HG02981 (cell line): ENCODE measurements at regions not wholly inside any gene's neighbourhood (a gene's known extent, or its start where the extent isn't known, plus 50 kb on each side); places are given as distances from the start of the nearest gene placed in this dataset.

Source experiments
- ATAC-seq: cut with Tn5 transposase; IDR thresholded peaks from one replicate; pipeline ENCODE4 v1.9.1; 2021; ENCODE audit warnings: mild to moderate bottlenecking, moderate library complexity; ENCODE audit not compliant: unreplicated experiment

- ATAC-seq, result no peak
Observed at GRCh38 chr4:31983677-31984076, 1263.5 kb downstream of the PCDH7 start.

GRCh38 chr4:31984872-31985271, 1264.7 kb downstream of the PCDH7 start:
- ATAC-seq, result no peak

GRCh38 chr4:31995943-31996901, 1276.1 kb downstream of the PCDH7 start:
- no peak for ATAC-seq

- ATAC-seq, result no peak
Observed at GRCh38 chr4:31998807-31999206, 1278.6 kb downstream of the PCDH7 start.

GRCh38 chr4:31999848-32000247, 1279.7 kb downstream of the PCDH7 start:
- no peak for ATAC-seq

DNA sequence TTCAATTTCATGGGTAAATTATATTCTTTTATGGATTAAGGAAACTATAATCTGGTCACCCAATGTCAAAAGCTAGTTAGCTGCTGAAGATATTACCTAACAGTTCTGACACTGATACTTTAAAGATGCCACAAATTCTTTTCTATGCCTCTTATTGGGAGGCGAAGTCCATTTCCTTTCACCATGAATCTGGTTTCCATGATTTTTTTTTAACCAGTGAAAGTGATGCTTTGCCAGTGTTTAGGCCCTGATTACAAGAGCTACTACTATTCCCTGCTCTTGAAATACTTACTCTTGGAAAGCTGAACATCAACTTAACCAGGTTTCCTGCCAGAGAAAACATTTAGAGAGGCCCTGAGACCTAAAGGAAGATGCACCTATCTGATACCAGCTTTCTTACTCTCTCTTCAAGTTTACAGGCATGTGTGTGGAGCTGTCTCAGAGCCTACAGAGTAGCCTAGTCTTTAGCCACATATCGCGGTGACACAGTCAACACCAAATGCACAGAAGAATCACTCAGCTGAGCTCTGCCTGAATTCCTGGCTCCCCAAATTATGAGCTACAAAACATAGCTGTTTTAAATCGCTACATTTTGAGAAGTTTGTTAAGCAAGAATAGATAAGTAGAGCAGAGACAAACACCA, 1280.8 kb downstream of the PCDH7 start:
- no peak for ATAC-seq

DNA sequence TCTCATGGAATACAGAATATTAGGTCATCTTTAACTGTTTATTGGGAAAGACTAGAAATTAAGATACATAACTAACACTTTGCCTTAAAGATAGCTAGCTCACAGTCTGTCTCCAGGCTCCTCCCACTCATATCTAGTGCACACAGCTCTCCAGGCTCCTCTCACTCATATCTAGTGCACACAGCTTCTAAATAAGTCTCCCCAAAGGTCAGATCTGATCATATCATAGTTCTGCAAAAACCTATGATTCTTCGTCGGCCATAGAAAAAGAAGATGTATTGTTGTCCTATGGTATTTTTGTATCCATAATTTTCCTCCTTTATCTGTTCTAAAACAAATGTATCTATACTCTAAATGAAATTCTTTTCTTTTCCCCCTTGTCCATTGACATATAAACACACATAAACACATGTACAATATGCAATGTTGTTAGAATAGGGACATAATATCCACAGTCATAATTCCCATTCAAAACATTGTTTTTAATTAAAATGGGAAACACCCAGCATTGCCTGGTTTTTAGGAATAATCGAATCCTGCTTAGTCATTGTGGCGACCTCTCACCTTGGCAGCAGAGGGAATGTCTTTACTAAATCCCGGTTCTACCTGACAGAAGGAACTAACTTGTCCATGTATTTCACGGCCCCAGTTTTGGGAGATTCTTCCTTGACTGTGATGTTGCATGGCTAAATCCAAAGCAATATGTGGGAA, 1282.0 kb downstream of the PCDH7 start:
- ATAC-seq, result no peak

GRCh38 chr4:32003548-32003947, 1283.4 kb downstream of the PCDH7 start:
- no peak for ATAC-seq

GRCh38 chr4:32010221-32010620, 1290.1 kb downstream of the PCDH7 start:
- no peak for ATAC-seq

GRCh38 chr4:32022071-32022470, 1301.9 kb downstream of the PCDH7 start:
- ATAC-seq, result no peak

GRCh38 chr4:32025851-32026459, 1305.8 kb downstream of the PCDH7 start:
- ATAC-seq, result no peak

GRCh38 chr4:32030406-32030805, 1310.2 kb downstream of the PCDH7 start:
- no peak for ATAC-seq

DNA sequence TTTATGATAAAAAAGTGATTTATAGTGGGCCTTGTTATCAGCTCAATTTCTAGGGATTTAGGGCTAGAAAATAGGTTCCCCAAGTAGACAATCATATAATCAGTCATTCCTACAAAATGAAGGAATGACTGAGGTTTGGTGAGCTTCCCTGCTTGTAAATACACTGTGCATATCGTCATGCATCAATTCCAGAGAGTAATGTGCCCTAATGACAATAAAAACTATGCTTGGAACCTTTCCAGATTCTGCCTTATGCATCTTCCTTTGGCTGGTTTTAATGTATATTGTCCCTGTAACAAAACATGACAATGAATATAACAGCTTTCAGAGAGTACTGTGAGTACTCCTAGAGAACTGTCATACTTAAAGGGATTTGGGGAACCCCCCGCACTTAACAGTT, 1310.9 kb downstream of the PCDH7 start:
- no peak for ATAC-seq

DNA sequence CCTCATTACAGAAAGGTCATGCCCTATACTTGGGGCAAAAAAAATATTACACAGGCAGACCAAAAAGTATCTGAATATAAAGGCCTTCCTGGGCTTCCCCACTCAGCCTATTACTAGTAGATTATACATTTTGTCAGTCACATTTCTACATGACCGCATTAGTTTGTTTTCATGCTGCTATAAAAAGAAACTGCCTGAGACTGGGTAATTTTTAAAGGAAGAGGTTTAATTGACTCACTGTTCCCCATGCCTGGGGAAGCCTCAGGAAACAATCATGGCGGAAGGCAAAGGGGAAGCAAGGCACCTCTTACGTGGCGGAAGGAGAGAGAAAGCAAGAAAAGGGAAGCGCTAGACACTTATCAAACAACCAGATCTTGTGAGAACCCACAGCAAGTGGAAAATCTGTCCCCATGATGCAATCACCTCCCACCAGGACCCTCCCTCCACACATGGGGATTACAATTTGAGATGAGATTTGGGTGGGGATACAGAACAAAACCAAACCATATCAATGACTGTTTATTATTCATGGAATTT, 1312.0 kb downstream of the PCDH7 start:
- no peak for ATAC-seq

DNA sequence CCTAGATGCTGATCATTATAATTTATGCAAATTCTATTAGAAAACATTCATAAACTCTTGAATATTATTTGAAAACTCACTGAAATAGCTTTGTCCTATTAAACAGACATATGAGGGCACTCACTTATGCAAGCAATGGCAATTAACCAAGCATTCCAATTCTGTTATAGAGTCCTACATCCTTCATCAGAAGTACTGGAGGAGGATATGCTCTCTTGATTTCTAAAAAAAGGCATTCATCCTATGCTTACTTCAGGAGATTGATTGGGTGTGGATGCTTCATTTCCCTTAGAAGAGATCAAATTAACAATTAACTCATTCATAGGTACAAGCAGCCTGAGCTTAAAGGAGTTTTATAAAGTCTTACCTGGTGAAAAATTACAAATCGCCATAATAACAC, 1317.2 kb downstream of the PCDH7 start:
- no peak for ATAC-seq

DNA sequence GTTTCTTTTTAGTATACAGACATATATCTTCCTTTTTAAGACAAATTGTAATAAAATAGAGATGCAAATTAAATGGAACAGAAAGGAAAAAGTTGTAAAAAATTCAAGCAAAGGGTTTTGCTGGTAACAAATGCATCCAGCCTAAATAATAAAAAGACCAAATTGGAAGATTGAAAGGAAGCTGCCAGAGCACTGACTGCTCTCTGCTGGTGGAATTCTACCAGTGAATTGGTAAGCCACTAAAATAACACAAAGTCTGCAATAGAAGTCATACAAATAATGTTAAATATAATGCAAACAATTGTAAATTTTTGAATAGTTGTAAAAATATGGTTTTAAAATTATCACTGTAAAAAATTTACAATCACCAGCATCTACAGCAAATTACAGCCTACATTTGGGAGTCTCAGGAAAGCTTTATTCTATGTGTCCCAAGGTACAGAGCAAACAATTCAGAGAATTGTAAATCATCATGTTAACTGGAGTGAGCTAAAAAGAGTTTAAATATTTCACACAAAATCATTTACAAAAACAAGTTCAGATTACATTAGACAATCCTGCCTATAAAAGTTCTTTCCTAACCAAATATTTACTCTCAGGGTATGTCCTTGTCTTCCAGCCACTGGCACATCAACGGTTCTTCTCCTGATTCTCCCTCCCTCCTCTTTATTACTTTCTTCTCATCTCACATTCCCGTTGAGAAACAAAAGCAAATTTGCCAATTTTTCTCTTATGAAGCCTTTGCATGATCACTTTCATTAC, 1322.5 kb downstream of the PCDH7 start:
- no peak for ATAC-seq

DNA sequence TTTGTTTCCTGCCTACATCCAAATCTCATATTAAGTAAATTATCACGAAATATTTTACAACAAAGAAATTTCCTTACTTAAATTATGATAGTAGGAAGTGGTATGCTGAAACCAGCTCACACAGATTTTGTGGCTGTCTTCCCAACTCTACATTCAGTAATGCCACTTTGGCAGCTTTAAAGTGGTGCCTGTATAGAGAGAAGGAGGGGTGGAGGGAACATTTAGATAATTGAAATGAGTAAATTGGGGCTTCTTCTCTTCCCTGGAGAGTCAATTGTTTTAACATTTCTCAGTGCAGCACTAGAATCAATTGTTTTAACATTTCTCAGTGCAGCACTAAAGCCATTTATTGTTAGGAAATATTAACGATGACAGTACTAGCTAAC, 1323.1 kb downstream of the PCDH7 start:
- no peak for ATAC-seq

GRCh38 chr4:32061916-32062315, 1341.7 kb downstream of the PCDH7 start:
- no peak for ATAC-seq

GRCh38 chr4:32073542-32073941, 1353.4 kb downstream of the PCDH7 start:
- ATAC-seq, result no peak

DNA sequence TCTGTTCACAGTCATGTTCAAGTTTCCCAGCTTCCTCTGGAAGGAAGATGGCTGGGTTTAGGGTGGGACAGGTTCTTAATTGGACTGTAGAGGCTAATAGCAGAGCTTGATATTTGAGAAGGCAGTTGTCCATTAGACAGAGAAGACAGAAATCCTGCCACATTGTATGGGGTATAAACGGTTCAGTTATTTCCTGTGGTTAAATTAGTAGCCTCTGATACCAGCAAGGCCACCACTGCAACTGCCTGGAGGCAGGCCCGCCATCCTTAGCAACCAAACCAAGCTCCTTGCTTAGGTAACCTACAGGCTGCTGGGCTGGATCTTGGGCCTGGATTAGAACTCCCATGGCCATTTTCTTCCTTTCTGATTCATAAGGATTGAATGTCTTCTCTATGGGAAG, 1367.0 kb downstream of the PCDH7 start:
- ATAC-seq, result no peak
